AG04450 (cell line): ENCODE measurements at regions not wholly inside any gene's neighbourhood (a gene's known extent, or its start where the extent isn't known, plus 50 kb on each side); places are given as distances from the start of the nearest gene placed in this dataset.
"Not testable (repeated sequence)": the region's sequence is repeated elsewhere in the genome, so short reads cannot be mapped to it uniquely, and the experiment has no call there.

ENCODE experiments used
- CTCF ChIA-PET: fragments of 300-600, 350-600 bp; formaldehyde crosslinking; extraction: SDS; loops from one replicate; lab custom pipeline; 2022; ENCODE audit warnings: antibody characterized with exemption, inconsistent platforms; lab: Charles Lee
- POLR2A ChIA-PET: fragments of 350-600 bp; formaldehyde crosslinking; extraction: SDS; loops from one replicate; lab custom pipeline; 2021; ENCODE audit warnings: antibody characterized with exemption, inconsistent platforms; lab: Yijun Ruan, JAX
- DNase-seq: peaks from one replicate; pipeline ENCODE4 v3.0.0-alpha.2; 2011; ENCODE audit warnings: low read depth, low spot score
- H3K27ac ChIP-seq: one replicate; pipeline ENCODE4 v1.5.1; 2012; ENCODE audit warnings: low read depth, low read length, control low read depth
- H3K27me3 ChIP-seq: one replicate; pipeline ENCODE4 v1.6.0; 2012; ENCODE audit warnings: low read length; ENCODE audit not compliant: control insufficient read depth, insufficient read depth
- H3K4me3 ChIP-seq: 2 replicates; pipeline ENCODE4 v1.5.1; 2011; ENCODE audit warnings: mild to moderate bottlenecking, low read depth, low read length, control low read depth
- H3K9me3 ChIP-seq: 2 replicates; pipeline ENCODE4 v1.5.1; 2012; ENCODE audit warnings: low read length; ENCODE audit not compliant: control insufficient read depth, insufficient read depth
- CTCF ChIP-seq: IDR thresholded peaks from 2 replicates; pipeline ENCODE4 v1.5.1; 2011; ENCODE audit warnings: low read depth, low read length, control low read depth, inconsistent platforms

GRCh38 chrX:116317409-116317808 lies 119.0 kb upstream of the SLC6A14 start:
- no peaks in the 10 kb centered on the region for H3K27me3 ChIP-seq
- DNase-seq: no peak
- TF ChIP-seq CTCF: no peak
- no peak overlapping the region for H3K4me3 ChIP-seq
- no peak overlapping the region for H3K27ac ChIP-seq
- POLR2A ChIA-PET: no interaction called here
- no peaks in the 10 kb centered on the region for H3K9me3 ChIP-seq
- CTCF ChIA-PET: no interaction called here

- CTCF ChIA-PET: no interaction called here
These were observed 117.7 kb upstream of the SLC6A14 start for GRCh38 chrX:116318672-116319071.

DNA sequence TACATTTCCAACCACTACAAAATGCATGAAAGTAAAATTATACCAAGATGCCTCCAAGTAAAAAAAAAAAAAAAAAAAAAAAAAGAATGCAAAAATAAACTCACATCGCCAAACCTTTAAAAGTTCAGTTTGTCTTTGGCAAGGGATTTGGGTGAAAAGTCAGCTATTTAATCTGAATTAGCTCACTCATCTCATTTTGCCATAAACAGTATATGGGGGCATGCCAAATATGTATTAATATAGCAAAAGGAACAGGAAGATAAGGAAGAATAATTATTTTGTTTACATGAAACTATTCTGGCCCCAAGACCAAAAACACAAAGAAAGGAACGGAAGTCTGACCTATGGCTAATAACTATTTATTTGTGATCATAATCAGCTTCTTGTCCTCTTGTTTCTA lies 114.7 kb upstream of the SLC6A14 start:
- no peak for TF ChIP-seq CTCF
- no peak overlapping the region for H3K27ac ChIP-seq
- CTCF ChIA-PET: no interaction called here
- POLR2A ChIA-PET: no interaction called here
- H3K9me3 ChIP-seq: no peaks in the 10 kb centered on the region; the same call in 1 of the 2 replicates
- H3K27me3 ChIP-seq: no peaks in the 10 kb centered on the region
- H3K4me3 ChIP-seq: no peak overlapping the region
- no peak for DNase-seq

More at GRCh38 chrX:116318672-116319071, 117.7 kb upstream of the SLC6A14 start:
- Histone ChIP-seq H3K27me3 (no peaks in the 10 kb centered on the region), H3K27ac (no peak overlapping the region), H3K4me3 (no peak overlapping the region), H3K9me3 (no peaks in the 10 kb centered on the region)
- TF ChIP-seq CTCF: no peak
- no peak for DNase-seq
- POLR2A ChIA-PET: no interaction called here

DNA sequence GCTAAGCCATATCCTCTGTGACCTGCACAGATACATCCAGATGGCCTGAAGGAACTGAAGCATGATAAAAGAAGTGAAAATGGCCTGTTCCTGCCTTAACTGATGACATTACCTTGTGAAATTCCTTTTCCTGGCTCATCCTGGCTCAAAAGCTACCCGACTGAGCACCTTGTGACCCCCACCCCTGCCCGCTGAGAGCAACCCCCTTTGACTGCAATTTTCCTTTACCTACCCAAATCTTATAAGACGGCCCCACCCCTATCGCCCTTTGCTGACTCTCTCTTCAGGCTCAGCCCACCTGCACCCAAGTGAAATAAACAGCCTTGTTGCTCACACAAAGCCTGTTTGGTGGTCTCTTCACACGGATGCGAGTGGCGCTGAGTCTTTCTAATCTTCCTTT lies 104.4 kb upstream of the SLC6A14 start:
- DNase-seq, H3K27ac ChIP-seq, CTCF ChIA-PET, H3K27me3 ChIP-seq, POLR2A ChIA-PET, H3K4me3 ChIP-seq, H3K9me3 ChIP-seq: not testable (repeated sequence)

- H3K9me3 ChIP-seq, H3K27ac ChIP-seq, POLR2A ChIA-PET, DNase-seq, H3K4me3 ChIP-seq, CTCF ChIA-PET, H3K27me3 ChIP-seq: not testable (repeated sequence)
These were observed 101.6 kb upstream of the SLC6A14 start for GRCh38 chrX:116334797-116335196.

DNA sequence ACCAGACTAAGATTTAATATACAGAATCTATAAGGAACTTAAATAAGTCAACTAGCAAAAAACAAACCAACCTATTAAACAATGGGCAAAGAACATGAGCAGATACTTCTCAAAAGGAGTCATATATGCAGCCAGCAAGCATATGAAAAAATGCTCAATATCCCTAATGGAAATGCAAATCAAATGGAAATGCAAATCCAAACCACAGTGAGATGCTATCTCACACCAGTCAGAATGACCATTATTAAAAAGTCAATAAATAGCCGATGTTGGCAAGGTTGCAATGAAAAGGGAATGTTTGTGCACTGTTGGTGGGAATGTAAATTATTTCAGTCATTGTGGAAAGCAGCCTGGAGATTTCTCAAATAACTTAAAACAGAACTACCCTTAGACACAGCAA lies 97.0 kb upstream of the SLC6A14 start:
- TF ChIP-seq CTCF: no peak
- Histone ChIP-seq H3K9me3 (no peaks in the 10 kb centered on the region), H3K27ac (no peak overlapping the region), H3K4me3 (no peak overlapping the region), H3K27me3 (no peaks in the 10 kb centered on the region)
- ChIA-PET POLR2A (no interaction called here), CTCF (no interaction called here)
- no peak for DNase-seq
